Fibroblast of the aortic adventitia (primary cell): ENCODE measurements at regions not wholly inside any gene's neighbourhood (a gene's known extent, or its start where the extent isn't known, plus 50 kb on each side); places are given as distances from the start of the nearest gene placed in this dataset.

Experiments used
- DNase-seq: peaks from one replicate; pipeline ENCODE4 v3.0.0-alpha.2; 2010; ENCODE audit warnings: low read depth
- H3K4me3 ChIP-seq: 2 replicates; pipeline ENCODE4 v1.5.1; 2011; ENCODE audit warnings: low read depth, mild to moderate bottlenecking, control low read depth, low read length, moderate library complexity
- TF ChIP-seq, protein P1 (sequence below): IDR thresholded peaks from 2 replicates; pipeline ENCODE4 v1.5.1; 2011; ENCODE audit warnings: mild to moderate bottlenecking, low read length, control low read depth, inconsistent platforms; ENCODE audit not compliant: insufficient read depth

DNA sequence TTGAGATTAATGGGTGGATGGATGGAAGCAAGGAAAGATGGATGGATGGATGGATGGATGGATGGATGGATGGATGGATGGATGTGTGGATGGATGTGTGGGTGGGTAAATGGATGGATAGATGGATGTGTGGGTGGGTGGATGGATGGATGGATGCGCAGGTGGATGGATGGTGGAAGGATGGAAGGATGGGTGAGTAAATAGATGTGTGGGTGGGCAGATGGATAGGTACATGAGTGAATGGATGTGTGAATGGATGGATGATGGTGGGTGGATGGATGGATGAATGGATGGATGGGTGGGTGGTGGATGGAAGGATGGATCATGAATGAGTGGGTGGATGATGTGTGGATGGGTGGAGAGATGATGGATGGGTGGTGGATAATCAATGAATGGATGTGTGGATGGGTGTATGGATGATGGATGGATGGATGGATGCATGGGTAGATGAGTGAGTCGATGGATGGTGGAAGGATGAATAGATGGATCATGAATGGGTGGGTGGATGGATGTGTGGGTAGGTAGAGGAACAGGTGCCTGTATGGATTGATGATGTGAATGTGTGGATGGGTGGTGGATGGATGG is 375.2 kb downstream of the BRD1 start:
- DNase-seq = no peak
- H3K4me3 ChIP-seq = no peak overlapping the region
- TF ChIP-seq, protein P1, sequence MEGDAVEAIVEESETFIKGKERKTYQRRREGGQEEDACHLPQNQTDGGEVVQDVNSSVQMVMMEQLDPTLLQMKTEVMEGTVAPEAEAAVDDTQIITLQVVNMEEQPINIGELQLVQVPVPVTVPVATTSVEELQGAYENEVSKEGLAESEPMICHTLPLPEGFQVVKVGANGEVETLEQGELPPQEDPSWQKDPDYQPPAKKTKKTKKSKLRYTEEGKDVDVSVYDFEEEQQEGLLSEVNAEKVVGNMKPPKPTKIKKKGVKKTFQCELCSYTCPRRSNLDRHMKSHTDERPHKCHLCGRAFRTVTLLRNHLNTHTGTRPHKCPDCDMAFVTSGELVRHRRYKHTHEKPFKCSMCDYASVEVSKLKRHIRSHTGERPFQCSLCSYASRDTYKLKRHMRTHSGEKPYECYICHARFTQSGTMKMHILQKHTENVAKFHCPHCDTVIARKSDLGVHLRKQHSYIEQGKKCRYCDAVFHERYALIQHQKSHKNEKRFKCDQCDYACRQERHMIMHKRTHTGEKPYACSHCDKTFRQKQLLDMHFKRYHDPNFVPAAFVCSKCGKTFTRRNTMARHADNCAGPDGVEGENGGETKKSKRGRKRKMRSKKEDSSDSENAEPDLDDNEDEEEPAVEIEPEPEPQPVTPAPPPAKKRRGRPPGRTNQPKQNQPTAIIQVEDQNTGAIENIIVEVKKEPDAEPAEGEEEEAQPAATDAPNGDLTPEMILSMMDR = no peak

DNA sequence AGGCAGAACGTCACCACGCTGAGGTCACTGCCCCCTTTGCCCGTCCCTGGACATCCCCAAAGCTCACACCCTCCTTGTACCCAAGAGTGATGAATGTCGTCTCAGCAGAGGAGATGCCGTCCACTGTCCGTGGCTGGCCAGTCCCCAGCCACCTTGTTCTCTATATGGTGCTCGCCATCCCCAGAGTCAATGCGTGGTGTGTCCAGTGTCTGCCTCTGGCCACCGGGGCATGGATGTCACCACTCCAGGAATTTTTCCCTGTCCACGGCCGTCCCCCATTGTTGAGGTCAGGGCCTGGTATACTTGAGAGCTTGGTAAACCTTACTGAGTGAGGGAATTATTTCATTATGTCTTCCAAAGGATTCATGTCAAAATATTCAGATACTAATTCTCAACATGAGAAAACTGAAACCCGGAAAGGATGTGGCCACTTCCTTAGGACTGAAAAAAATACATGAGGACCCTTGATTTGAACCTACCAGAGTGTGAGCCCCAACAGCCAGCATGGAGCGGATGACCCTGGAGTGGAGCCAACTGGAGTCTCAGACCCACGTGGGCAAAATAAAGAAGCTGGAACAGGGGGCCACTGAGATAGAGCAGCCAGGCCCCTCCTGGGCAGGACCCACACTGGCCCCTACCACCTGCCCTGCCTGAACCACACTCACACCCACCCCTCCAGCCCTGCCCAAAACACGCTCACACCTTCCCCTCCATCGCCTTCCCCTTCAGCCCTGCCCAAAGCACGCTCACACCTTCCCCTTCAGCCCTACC is 376.4 kb downstream of the BRD1 start:
- H3K4me3 ChIP-seq = no peak overlapping the region
- DNase-seq = no peak
- TF ChIP-seq, protein P1 = no peak

DNA sequence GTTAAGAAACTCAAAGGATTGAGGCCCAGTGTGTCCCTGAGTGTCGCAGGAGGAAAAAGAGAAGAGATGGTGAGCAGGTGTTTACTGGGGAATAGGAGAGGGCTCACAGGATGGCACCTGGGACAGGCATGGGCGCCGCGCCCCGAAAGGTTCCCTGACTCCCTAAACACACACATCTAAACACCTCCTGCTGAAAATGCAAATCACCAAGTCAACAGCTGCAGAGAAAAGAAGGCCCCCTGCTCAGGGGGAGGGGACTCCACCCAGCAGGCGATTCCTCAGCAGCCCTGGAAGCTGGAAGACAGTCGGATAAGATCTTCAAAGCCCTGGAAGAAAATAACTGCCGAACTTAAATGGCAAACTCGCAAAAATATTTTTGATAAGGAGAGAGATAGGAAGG is 377.2 kb downstream of the BRD1 start:
- TF ChIP-seq, protein P1 = no peak
- DNase-seq = no peak
- H3K4me3 ChIP-seq = no peak overlapping the region

DNA sequence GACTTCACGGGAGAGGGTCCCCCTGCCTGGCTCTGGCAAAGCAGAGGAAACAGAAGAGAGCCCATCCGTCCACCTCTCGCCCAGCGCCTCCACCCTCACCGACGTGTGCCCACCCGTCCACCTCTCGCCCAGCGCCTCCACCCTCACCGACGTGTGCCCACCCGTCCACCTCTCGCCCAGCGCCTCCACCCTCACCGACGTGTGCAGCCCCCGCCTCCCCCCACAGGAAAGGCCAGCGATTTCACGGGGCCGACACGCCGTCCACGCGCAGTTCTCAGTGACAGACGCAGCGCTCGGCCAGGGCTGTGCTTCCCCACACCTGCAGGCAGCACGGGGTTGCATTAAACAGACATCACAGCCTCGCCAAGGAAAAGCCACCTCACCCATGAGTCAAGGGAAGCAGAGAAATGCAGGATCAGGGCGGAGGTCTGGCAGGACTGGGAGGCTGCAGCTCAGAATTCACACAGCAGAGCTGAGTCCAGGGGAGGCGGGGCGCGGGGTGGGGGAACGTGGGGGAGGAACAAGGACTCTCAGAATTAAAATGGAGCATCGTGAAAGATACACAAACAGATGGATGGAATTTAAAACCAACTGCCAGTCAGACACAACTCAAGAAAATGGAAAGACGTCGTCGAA is 377.7 kb downstream of the BRD1 start:
- DNase-seq = no peak
- TF ChIP-seq, protein P1 = no peak
- H3K4me3 ChIP-seq = no peak overlapping the region

DNA sequence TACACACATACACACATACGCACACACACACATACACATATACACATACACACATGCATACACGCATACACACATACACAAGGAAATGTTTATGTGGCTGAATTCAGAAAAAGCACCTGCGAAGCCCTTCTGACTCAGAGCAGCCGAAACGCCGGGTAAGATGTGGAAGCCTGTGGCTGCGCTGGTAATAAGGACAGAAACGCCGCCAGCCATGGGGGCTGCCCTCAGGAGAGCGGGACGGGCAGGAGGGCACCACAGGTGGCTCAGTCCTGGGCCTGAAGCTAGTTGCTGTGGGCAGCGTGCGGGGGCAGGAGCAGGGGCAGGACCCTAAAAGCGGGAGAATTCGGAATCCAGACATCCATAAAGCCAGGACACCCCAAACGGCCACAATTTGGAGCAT is 378.3 kb downstream of the BRD1 start:
- TF ChIP-seq, protein P1 = no peak
- DNase-seq = no peak
- H3K4me3 ChIP-seq = no peak overlapping the region

DNA sequence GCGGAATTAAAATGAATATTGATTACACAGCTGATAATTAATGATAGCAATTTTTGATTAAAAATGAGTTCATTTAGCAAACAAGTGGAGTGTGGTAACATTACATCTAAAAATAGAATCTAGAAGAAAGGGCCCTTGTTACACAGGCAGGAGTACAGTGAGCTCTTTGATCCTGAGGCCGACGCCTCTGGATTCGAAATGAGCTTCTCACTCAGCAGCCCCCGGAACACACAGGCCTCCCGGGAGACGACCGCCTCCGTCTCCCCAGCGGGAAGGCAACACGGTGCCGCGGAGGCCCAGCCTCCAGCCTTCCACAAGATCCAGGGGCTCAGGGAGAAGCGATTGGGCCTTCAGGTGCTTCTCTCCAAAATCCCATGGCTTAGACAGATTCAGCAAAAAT is 379.1 kb downstream of the BRD1 start:
- TF ChIP-seq, protein P1 = no peak
- DNase-seq = no peak
- H3K4me3 ChIP-seq = no peak overlapping the region
